ENCODE measurements at regions not wholly inside any gene's neighbourhood (a gene's known extent, or its start where the extent isn't known, plus 50 kb on each side); places are given as distances from the start of the nearest gene placed in this dataset.

GRCh38 chr13:26914624-26915023 lies 154.0 kb upstream of the GPR12 start:
- no peak for TF ChIP-seq POLR2A (IDR thresholded peaks at IDR 0.05)
- TF ChIP-seq, protein P1, sequence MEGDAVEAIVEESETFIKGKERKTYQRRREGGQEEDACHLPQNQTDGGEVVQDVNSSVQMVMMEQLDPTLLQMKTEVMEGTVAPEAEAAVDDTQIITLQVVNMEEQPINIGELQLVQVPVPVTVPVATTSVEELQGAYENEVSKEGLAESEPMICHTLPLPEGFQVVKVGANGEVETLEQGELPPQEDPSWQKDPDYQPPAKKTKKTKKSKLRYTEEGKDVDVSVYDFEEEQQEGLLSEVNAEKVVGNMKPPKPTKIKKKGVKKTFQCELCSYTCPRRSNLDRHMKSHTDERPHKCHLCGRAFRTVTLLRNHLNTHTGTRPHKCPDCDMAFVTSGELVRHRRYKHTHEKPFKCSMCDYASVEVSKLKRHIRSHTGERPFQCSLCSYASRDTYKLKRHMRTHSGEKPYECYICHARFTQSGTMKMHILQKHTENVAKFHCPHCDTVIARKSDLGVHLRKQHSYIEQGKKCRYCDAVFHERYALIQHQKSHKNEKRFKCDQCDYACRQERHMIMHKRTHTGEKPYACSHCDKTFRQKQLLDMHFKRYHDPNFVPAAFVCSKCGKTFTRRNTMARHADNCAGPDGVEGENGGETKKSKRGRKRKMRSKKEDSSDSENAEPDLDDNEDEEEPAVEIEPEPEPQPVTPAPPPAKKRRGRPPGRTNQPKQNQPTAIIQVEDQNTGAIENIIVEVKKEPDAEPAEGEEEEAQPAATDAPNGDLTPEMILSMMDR (IDR thresholded peaks at IDR 0.05): no peak

Data from Peyer's patch (tissue), 4 donors.